Stimulated activated CD8-positive, alpha-beta memory T cell treated with anti-CD3 and anti-CD28 coated beads, Interleukin-4, amount 100 ng/mL, for 24 hours (primary cell): ENCODE measurements at regions not wholly inside any gene's neighbourhood (a gene's known extent, or its start where the extent isn't known, plus 50 kb on each side); places are given as distances from the start of the nearest gene placed in this dataset.
"Not testable (repeated sequence)": the region's sequence is repeated elsewhere in the genome, so short reads cannot be mapped to it uniquely, and the experiment has no call there.

ENCODE experiments used
- DNase-seq: peaks from one replicate; pipeline ENCODE4 v3.0.0-alpha.2; 2020; ENCODE audit warnings: low read depth

GRCh38 chr18:8991155-8991554 lies 111.3 kb upstream of the NDUFV2 start:
- no peak for DNase-seq

GRCh38 chr18:8992500-8992899 lies 110.0 kb upstream of the NDUFV2 start:
- not testable (repeated sequence) for DNase-seq

DNA sequence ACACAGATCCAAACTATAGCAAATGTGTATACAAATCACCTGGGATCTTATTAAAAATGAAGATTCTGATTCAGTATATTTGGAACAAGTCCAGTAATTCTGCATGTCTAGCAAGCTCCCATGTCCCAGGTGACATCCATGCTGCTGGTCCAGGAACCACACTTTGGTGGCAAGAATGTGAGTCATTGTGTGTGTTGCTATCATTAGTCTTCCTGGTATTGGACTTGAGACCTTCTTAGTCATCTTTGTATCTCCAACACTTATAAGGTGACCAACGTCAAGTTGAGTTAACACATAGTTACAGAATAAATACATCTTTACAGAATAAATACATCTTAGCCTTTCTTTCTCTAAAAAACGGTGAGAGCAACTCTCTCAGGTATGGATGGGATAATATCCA lies 107.9 kb upstream of the NDUFV2 start:
- no peak for DNase-seq

DNA sequence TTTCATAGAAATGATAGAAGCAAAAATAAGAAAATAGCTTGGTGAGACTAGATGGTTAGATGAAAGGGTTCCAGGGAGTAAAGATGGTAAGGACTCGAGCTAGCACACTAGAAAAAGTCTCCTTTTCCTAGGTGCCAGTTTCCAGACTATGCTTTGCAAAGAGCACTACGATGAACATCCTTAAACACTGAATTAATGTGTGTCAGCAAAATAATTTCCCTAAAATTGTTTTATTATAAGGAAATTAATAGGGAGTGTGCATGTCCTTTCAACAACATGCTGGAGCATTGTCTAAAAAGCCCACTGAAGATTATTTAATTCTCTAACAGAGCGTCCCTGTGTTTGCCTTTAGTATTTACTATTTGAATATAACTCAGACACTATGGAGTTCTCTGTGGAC lies 107.4 kb upstream of the NDUFV2 start:
- no peak for DNase-seq

DNA sequence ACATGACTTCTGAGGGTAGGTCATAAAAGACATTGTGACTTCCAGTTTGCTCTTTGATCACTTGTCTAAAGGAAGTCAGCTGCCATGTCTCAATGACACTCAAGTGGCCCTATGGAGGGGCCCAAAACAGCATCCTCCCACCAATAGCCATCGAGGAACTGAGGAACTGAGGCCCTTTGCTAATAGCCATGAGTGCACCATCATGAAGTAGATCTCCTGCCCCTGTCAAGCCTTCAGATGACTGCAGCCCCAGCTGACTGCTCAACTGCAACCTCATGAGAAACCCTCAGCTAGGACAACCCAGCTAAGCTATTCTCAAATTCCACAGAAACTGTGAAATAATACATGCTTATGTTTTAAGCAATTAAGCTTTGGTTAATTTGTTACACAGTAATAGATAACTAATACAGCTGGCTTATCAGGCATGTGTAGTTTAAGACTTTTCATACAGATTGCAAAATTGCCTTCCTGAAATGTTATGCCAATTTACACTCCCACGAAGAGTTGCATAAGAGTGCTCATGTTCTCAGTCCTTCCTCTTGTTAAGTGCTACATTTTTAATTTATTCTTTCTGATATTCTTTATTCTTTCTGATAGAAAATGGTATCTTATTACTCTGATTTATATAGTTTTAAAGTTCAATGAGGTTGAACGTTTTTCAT lies 105.6 kb upstream of the NDUFV2 start:
- DNase-seq = no peak

DNA sequence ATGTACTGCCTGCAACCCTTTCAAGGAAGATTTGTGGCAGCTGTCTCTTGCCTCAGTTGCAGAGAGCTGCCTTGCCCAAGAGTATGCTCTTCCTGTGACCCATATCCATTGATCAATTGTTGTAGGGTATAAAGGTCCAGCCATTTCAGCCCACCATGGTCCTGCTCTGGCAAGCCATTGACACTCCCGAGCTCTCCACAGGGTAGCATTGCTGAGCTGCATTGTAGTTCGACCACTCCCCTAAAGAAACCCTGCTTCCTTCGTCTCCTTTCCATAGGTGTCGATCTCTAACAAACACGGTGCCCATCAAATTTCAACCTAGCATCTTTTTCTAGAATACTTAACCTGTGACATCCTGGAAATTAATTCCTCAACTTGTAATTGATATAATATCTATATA lies 104.9 kb upstream of the NDUFV2 start:
- no peak for DNase-seq

GRCh38 chr18:8998481-8999217 lies 103.8 kb upstream of the NDUFV2 start:
- no peak for DNase-seq

DNA sequence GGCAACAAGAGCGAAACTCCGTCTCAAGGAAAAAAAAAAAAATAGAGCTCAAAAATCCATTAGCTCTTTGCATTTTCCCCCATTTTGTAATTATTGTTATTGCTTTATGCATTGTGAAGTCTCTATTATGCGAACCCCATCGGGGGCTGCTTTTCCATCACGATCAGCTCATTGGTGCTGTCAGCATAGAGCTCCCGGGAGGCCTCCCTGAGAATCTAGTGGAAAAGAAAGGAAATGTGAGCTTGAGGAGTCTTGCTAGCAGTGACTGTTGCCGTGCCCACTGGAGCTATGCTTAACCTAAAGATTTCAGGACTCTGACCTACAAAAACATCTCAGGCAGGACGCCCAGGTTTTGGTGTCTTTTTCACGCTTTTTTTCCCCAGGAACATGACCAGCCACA lies 102.6 kb upstream of the NDUFV2 start:
- no peak for DNase-seq

DNA sequence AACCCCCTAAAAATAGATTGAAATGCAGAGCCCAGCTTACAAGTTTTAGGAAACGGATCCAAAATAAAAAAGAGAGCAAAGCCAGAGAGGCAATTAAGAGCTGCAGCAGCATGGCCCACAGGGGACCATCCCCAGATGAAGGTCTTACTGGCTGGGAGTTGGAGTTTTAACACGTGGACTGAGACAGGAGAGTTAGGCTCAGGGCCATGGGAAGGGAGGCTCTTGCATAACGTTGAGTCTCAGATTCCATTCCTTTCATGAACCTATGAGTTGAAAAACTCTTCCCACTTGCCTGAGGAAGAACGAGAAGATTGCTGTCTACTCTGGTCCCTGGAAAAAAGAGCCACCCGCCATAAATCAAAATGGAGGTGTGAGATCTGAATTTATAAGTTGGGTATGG lies 101.8 kb upstream of the NDUFV2 start:
- DNase-seq = no peak

DNA sequence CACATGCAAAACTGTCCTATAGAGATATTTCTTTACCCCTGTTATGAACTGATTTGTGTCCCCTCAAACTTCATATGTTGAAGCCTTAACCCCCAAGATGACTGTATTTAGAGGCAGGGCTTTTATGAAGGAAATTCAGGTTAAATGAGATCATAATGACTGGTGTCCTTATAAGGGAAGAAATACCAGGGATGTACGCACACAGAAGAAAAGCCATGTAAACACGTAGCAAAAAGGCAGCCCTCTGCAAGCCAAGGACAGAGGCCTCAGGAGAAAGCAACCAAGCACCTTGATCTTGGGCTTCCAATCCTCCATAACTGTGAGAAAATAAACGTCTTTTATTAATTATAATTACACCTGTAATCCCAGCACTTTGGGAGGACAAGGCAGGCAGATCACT lies 101.3 kb upstream of the NDUFV2 start:
- no peak for DNase-seq

DNA sequence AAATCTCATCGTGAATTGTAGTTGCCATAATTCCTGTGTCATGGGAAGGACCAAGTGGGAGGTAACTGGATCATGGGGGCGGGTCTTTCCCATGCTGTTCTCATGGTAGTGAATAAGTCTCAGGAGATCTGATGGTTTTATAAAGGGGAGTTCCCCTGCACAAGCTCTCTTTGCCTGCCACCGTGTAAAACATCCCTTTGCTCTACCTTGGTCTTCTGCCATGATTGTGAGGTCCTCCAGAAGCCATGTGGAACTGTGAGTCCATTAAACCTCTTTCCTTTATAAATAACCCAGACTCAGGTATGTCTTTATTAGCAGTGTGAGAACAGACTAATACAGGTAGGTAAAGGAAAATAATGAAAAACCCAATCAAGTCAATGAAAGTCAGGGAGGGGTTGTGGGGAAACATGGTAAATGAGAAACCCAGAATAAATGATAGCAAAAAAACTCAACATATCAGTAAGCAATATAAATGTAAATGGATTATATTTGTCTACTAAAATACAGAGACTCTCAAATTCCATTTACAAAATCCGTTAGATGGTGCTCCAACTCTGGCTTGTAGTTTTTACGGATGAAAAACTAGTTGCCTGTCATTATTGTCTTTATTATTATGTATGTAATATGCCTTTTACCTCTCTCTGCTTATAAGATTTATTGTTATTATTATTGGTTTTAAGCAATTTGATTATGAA lies 98.9 kb upstream of the NDUFV2 start:
- DNase-seq = no peak

DNA sequence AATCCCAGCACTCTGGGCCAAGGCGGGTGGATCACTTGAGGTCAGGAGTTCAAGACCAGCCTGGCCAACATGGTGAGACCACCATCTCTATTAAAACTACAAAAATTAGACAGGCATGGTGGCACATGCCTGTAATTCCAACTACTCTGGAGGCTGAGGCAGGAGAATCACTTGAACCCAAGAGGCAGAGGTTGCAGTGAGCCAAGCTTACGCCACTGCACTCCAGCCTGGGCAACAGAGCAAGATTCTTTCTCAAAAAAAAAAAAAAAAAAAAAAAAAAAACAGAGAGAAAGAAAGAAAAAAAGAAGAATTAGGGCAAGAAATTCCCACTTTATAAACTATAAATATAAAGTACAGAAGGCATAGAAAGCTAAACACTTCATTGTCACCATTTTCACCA lies 98.2 kb upstream of the NDUFV2 start:
- not testable (repeated sequence) for DNase-seq

GRCh38 chr18:9007700-9008099 lies 94.8 kb upstream of the NDUFV2 start:
- DNase-seq = not testable (repeated sequence)

DNA sequence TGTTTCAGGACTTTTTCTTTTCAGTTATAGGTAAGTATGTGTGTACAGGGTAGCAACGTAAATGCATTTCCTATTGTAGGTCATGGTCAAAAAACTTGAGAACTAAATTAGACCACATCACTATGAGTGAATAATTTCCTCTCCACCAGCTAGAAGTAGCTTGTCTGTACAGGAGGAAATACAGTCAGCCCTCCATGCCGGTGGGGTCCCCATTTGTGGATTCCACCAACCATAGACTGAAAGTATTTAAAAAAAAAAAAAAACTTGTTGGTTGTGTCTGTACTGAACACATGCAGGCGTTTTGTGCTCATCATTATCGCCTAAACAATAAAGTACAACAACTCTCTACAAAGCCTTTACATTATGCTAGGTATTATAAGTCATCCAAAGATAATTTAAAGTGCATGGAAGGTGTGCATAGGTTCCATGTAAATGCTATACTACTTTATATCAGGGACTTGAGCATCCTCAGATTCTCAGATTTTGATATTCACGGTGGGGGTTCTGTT lies 94.2 kb upstream of the NDUFV2 start:
- DNase-seq = no peak

DNA sequence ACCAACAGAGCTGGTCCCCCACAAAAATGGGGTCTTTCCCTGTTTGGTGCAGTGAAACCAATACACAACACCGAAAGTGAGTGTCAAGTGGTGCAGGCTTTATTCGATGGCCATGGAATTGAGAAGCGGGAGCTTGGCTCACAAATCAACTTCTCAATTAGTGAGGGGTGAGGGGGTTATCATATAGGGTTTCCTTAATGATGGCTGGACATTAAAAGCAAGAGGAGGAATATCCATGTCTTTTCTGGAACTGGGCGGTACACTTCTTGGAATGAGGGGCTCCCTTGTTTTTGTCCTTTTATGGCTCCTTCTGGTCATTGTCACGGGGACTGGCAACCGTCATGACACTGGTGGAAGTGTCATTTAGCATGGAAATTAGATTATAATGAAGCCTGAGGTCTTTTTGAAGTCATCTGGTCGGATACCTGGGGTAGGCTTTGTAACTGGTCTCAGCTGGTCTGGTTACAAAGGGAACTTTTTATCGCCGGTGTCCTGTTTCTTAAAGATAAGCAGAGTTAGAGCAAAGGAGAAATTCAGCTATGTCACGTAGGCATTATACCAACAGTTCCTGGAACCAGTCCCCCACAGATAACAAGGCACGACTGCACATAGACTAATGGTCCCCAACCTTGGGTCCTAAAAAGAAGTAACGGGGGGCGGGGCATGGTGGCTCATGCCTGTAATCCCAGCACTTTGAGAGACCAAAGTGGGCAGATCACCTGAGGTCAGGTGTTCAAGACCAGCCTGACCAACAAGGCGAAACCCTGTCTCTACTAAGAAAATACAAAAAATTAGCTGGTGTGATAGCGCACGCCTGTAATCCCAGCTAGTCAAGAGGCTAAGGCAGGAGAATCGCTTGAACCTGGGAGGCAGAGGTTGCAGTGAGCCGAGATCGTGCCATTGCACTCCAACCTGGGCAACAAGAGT lies 93.5 kb upstream of the NDUFV2 start:
- DNase-seq = no peak

- DNase-seq = no peak
Measured at GRCh38 chr18:9009703-9010488, 92.6 kb upstream of the NDUFV2 start.

- DNase-seq = no peak
Measured at GRCh38 chr18:9011431-9011830, 91.1 kb upstream of the NDUFV2 start.

GRCh38 chr18:9013926-9014373 lies 88.5 kb upstream of the NDUFV2 start:
- no peak for DNase-seq

GRCh38 chr18:9015689-9016088 lies 86.8 kb upstream of the NDUFV2 start:
- no peak for DNase-seq

DNA sequence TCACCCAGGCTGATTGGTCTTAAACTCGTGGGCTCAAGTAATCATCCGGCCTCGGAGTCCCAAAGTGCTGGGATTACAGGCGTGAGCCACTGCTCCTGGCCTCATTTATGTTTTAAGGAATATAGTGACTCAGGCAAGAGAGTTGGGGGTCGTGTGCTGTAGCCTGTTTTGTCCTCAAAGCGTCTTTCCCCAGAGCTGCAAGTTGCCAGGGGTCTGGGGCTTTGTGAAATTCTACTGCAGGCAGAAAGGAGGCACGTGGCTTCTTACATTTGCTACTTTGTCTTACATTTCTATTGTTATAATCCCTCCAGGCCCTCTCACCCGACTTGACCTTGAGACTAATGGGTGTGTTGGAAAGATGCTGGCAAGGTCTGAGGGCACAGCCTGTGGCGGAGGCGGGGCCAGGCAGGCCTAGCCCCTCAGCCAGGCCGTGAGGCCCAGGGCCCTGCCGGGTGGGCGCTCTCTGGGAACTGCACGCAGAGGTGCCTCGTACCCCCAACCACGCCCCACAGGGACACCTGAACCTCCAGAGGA lies 85.8 kb upstream of the NDUFV2 start:
- no peak for DNase-seq
